IPS DF 19.7 (cell line): ENCODE measurements at regions not wholly inside any gene's neighbourhood (a gene's known extent, or its start where the extent isn't known, plus 50 kb on each side); places are given as distances from the start of the nearest gene placed in this dataset.
"Not testable (repeated sequence)": the region's sequence is repeated elsewhere in the genome, so short reads cannot be mapped to it uniquely, and the experiment has no call there.

Source experiments
- DNase-seq: peaks from one replicate; pipeline ENCODE4 v3.0.0-alpha.2; 2013; ENCODE audit warnings: low read depth, low spot score

DNA sequence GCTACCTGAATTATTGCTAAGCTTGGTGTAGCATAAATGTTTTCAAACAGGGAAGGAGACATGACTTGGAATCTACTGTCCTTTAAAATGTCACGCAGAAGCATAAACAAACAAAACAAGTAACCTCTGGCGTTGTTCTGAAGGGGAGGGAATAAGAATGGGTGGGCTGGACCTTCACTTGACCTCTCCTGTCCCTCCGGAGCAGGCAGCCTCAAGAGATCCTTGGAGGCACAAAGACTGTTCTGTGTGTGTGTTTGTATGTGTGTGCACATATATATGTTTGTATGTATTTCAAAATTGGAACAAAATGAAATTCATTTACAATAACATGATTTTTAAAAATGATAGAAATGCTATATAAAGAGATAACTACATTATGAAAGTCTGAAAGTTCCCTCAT, 91.3 kb upstream of the DCLK2 start:
- no peak for DNase-seq

DNA sequence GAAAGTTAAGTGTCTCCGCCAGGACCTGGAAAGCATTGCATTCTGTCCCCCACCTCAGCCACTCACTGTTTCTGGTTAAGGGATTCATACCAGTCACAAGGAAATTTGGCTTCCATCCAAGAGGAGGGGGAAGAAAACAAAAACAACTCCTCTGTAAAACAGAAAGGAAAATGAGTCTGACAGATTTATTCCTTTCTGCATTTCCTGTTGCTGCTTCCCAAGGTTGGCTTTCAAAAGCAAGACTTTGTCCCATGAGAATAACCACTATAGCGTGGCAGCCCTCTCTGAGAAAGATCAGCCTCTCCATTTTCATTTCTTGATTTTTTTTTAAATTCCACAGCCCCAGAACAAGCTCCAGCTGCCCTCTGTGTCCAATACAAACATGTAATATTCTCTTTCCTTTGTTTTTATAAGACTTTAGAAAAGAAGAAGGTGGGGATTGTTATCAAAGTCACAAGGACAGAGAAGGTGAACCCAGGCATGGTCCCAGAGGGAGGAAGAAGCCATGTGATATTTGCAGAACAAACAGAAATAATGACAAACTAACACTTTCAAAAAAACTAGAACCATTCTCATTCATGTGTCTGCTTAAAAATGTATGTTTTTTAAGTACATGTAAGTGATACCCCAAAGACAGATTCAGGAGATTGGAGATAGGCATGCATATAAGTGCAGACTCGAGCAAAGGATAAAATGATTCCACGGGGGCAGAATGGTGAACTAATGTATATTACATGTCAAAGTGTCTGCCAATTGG, 90.7 kb upstream of the DCLK2 start:
- DNase-seq = no peak

DNA sequence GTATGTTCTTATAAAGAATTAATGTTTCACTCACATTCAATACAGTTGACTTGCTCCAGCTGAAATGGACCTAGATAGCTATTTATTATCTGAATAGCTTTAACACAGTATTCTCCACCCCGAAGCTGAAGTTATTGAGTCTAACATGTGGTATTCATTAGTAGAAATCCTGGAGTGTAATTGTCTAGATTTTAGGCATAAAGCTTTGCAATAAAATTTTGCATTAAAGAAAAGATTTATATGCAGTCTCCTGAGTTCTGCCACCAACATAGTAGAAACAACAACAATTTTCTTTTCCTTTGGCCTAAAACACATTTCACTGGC, 90.2 kb upstream of the DCLK2 start:
- DNase-seq = no peak

DNA sequence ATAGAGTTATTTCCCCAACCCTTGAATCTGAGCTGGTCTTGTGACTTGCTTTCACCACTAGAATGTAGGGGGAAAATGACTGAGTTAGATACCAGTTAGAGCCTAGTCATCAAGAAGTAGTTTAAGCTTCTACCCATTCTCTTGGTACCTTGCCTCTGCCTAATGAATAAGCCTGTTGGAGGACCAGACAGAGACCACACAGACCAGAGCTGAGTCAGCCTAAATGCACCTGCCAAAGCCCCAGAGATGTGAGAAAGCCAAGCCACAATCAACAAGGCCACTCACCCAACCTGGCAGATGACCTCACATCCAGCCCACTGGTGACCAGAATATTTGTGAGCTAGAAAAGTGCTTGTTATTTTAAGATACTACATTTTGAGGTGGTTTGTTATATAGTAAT, 85.2 kb upstream of the DCLK2 start:
- DNase-seq = no peak

DNA sequence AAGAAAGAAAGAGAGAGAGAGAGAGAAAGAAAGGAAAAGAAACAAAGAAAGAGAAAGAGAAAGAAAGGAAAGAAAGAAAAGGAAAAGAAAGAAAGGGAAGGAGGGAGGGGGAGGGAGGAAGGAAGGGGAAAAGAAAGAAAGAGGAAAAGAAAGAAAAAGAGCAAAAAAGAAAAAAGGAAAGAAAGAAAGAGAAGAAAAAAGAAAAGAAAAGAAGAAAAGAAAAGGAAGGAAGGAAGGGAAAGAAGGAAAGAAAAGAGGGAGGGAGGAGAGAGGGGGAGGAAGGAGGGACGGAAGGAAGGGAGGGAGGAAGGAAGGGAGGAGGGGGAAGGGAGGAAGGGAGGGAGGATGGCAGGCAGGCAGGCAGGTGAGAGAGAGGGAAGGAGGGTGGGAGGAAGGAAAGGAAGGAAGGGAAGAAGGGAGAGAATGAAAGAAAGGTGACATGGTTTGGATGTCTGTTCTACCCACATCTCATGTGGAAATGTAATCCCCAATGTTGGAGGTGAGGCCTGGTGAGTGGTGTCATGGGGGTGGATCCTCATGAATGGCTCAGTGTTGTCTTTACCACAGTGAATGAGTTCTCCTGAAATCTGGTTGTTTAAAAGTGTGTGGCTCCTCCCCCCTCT, 83.0 kb upstream of the DCLK2 start:
- no peak for DNase-seq

DNA sequence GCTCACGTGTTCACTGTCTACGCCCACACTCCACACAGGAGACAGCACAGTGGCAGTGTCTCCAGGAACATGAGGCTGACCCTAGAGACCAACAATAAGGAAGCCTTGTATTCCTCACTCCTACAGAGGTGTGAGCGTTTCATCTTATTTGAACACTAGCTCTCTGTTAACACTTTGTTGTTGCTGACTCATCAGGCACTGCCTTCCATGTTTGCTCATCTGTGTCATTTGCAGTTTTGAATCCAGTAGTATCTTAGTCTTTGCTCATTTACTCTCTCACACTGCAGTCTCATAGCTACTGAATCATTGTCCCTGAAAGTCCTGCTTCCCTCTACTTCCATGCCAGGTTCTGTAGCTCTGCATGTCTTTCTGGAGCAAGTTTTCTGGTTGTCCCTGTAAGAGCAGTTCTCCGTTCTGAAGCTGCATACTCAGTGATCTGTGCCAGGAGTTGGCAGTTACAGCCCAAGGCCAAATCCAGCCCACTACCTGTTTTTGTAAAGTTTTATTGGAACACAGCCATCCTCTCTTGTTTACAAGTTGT, 80.3 kb upstream of the DCLK2 start:
- no peak for DNase-seq

DNA sequence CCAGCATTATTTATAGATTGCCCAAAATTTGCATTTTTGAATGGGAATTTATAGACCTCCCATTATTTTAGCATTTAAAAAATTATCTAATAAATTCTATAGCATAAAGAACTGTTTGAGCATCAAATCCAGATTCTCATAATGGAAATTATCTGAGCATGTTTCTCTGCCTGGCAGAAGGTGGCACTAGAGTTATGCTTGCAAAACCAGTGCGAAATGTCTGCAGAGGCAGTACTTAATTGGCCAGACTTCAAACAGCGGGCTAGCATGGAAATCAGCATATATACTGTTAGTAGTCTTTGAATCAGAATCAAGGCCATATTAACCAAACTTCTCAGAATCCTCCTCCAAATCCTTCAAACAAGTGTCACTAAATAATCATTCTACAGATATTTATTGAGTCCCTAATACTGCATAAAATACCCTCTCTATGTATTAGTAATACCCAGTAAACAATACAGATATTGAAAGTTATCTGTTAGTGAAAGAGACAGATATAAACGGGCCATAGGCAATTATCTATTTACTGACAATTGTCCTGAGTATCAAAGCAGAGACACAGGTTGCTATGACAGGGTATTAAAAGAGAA, 78.7 kb upstream of the DCLK2 start:
- DNase-seq = no peak

DNA sequence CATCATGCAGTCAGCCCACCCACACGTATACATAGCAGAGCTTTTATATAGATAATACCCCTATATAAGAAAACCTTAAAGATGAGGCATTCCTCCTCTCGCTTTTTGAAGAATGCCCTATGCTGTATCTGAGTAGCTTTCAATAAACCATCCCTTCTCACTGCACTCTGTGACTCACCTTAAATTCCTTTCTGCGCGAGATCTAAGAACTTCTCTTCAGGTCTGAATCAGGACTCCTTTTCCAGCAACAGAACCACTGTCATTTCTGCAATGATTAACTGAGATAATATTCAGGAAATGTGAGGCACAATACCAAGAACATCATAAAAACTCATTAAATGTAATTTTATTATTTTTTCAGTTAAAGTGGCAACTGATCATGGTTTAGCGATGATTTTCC, 76.4 kb upstream of the DCLK2 start:
- no peak for DNase-seq

DNA sequence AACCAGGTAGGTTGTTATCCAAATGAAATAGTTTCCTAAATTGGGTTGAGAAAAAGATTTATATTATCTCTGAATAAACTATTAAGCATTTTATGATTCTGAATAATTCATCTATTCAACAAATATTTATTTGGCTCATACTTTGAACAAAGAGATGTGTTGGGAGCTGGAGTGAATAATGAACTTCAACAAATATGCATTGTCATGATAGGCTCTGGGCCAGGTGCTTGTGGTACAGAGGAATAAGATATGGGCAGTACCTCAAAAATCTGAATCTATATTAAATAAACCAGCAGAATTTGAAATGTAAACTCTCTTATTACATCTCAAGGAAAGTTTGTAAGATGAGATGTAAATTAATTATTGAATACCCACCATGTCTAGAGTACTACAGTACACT, 75.7 kb upstream of the DCLK2 start:
- no peak for DNase-seq

DNA sequence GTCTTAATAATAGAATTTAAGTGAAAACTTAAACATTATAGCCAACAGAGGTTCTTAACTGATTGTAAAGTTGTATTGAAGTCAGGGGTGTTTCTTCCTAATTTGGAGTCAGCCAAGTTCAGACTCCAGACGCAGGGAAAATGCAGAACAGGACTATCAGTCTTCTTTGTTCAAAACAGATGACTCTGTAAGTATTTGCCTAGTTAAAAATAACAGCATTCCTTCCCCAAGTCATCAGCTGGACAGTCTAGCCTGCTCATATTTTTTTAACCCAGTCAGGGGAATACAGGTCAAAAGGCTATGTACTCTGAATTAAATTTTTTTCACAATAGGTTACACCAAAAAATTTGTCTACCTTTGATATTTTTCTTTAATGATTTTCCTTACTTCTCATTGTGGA, 73.8 kb upstream of the DCLK2 start:
- DNase-seq = no peak

DNA sequence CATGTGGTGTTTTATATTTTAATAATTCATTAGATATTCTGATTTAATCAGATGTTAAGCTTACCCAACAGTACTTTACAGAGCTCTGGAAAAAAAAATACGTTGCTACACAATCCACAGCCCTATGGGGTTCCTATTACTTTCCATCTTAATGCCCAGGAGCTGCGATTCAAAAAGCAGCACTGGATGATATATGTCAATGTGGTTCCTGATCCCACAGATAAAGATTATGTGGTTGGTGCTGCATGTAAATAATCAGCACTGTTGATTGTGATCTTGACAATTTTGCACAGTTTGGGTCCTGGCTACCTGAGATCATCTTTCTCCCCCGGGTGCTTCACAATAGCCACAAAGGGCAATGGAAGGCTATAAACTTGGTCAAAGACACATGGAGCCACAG, 72.7 kb upstream of the DCLK2 start:
- DNase-seq = no peak

DNA sequence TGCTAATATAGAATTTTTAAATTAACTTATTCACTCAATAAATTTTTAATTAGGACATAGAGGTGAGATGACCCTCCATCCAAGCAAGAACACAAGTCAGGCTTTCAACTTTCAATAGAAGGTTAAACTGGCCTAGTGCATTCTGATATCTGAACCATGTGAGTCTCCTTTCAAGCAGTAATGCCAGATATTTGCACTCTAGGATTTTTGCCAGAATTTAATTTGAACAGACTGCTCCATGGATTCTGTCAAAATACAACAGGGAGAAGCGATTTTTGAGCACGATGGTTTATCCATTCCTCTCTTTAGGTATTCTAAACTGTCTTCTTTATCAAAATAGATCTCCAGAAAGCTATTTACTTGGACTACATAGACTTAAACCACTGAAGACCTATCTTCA, 72.0 kb upstream of the DCLK2 start:
- no peak for DNase-seq

DNA sequence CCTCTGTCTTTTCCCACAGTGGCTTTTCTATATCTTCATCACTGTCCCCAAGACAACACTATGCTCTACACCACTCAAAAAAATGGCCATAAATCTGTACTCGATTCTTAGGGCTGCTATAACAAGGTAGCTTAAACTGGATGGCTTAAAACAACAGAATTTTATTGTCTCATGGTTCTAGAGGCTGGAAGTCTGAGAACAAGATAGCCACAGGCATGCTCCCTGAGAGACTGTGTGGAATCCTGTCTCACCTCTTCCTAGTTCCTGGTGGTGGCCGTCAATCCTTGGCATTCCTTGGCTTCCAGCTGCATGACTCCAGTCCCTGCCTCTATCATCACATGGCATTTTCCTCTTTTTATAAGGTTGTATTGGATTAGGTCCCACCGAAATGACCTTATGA, 70.7 kb upstream of the DCLK2 start:
- DNase-seq = no peak

DNA sequence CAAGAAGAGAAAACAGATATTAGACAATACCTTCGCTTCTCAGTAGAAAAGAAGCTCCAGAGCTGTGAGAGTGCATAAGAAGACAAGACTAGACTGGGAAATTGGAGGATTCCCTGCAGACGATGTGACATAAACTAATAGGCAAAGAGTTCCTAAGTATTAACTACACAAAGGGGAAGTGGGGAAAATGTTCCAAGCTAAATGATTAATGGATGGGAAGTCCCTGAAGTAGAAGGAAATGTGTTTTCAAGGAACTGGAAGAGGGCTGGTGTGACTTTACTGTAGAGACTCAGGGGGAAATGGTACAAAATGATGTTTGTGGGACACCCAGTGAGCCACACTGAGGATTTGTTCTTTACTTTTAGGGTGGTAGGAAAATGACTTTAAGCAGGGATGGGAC, 69.7 kb upstream of the DCLK2 start:
- DNase-seq = no peak

DNA sequence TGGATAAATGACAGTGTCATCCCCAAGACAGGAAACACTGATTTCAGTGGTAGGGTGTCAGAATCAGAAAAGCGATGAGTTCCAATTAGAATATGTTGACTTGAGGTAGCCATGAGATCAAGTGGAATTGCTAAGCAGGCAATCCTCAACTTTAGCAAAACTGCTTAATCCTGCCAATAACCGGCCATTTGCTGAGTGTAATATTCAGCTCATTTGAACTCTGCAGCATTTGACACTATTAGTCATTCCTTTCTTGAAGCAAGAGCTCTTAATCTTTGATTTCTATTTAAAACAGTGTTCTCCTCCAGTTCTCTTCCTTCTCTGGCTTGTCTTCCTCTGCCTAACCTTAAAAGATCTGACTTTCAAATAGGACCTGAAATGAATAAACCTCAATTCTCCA, 68.7 kb upstream of the DCLK2 start:
- DNase-seq = no peak

DNA sequence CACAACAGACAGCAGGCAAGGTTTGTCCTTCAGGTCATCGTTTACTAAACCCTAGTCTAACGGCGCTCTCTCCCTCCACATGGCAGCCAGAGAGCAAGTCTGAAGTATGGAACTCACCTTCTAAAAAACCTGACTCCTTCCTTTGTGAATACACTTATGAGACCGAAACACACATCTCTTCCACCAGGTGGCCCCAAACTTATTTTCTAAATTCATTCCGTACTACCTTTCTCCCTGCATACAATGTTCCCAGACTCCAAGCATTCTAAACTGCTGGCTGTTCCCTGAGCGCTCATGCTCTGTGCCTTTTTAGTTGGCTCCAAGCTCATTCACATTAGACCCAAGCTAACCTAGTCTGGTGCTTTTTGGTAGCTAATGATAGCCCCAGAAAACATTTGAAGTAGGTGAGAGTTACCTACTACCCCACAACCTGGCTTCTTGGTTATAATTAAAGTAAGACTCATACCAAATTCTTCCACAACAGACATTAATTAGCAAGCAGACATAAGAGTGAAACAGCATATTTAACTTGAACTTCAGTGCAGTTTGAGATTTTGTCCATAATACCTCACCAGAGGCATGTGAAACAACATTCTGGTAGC, 67.6 kb upstream of the DCLK2 start:
- DNase-seq = peak; percentile 38

DNA sequence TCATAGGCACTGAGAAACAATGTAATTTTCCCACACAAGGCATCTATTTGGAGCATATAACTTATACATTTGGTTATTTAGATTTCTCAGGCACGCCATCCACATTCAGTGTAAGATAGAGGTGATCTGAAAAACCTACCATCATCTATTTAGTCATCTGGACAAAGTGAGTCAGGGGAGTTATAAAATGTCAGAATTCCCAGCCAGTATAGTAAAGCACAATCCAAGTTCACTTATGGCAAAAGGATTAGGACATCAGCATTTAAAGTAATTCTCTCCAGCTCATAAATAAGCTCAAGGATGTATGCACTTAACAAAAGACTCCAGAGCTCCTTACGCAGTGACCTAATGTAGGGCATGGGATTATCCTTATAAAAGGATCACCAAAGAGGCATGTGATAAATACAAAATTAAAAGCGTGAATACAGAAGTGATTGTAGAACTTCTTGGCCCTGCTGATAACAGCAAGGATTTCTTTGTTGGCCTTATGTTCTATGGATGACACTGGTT, 65.3 kb upstream of the DCLK2 start:
- DNase-seq = no peak

DNA sequence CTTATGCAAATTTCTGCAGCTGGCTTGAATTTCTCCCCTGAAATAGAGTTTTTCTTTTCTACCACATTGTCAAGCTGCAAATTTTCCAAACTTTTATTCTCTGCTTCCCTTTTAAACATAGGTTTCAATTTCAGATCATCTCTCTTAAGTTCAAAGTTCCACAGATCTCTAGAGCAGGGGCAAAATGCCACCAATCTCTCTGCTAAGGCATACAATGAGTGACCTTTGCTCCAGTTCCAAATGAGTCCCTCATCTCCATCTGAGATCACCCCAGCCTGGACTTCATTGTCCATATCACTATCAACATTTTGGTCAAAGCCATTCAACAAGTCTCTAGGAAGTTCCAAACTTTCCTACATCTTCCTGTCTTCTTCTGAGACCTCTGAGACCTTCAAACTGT, 62.3 kb upstream of the DCLK2 start:
- not testable (repeated sequence) for DNase-seq

DNA sequence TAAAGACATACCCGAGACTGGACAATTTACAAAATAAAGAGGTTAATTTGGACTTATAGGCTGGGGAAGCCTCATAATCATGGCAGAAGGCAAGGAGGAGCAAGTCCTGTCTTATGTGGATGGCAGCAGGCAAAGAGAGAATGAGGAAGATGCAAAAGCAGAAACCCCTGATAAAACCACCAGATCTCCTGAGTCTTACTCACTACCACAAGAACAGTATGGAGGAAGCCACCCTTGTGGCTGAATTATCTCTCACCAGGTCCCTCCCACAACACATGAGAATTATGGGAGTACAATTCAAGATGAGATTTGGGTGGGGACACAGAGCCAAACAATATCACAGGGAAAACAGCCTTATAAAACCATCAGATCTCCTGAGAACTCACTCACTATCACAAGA, 61.6 kb upstream of the DCLK2 start:
- DNase-seq = not testable (repeated sequence)

DNA sequence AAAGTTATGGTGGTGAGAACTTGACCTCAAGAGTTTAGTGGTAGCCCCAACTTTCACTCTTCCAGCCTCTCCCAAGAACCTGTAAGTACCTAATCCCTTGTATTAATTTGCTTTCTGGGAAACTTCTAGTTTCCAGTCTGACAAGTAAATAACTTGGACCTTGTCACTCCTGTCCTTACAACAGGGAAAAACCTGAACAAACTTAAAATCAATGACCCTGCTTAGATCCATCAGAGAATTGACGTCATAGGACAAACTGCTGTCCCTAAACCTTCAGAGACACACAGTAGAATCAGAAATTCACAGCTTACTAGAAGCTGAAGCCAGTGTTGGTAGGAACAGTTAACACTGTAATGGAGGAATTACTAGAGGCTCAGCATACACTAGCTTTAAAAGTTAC, 60.0 kb upstream of the DCLK2 start:
- no peak for DNase-seq

DNA sequence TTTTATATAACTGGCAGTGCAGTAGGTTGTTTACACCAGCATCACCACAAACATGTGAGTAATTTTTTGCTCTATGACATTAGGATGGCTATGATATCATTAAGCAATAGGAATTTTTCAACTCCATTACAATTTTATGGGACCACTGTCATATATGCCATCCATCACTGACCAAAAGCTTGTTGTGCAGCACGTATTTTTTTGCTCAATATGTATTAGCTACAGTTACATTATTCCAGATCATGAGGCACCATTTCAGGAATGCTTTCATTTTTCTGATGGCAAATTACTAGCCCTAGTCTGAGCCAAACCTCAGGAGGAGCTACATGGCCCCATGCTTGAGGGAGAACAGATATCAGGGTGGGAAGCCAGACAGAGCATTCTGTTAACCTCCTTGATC, 56.8 kb upstream of the DCLK2 start:
- no peak for DNase-seq

DNA sequence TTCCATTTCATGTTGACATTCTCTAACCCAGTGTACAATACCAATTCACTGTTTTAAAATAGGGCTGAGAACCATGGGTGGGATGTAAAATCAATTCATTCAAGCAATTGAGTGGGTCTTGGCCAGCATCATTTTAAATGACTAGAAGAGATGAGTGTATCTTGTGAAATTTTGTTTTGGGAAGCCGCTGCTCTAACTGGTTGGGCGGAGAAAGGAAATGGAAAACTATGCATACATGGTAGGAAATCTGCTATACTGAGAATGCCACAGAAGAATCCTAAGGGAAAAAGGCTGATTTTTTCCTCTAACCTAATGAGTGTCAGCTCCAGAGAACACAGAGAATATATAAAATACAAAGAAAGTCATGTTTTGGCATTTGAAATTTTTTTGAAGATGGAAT, 54.8 kb upstream of the DCLK2 start:
- no peak for DNase-seq

DNA sequence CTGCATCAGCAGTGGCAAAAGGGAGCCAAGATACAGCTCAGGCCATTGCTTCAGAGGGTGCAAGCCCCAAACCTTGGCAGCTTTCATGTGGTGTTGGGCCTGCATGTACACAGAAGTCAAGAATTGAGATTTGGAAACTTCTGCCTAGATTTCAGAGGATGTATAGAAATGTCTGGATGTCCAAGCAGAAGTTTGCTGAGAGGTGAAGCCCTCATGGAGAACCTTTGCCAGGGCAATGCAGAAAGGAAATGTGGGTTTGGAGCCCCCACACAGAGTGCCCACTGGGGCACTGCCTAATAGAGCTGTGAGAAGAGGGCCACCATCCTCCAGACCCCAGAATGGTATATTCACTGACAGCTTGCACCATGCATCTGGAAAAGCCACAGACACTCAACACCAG, 51.3 kb upstream of the DCLK2 start:
- not testable (repeated sequence) for DNase-seq
